ENCODE measurements at regions not wholly inside any gene's neighbourhood (a gene's known extent, or its start where the extent isn't known, plus 50 kb on each side); places are given as distances from the start of the nearest gene placed in this dataset.

DNA sequence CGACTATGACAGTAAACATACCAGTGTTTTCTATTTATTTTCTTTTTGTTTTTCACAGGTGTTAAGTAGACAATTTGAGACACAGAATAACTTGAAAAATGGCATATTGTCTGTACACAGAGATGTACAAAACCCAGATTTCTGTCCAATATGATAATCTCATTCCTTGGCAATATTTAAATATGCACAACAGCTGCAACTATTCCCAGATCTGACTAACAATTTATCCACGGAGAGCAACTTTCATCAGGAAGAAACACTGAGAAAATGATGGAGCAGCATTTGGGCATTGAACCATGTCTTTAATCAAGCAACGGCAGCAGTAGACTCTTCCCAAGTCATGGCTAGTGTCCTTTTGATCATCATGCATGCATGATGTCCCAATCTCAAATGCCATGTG is 452.6 kb downstream of the ZPLD1 start:
- Histone ChIP-seq H3K4me2 (ENCODE audit: insufficient read depth, insufficient read length, low read length) (no peak overlapping the region), H3K79me1 (ENCODE audit: insufficient read depth, low read depth, low read length, poor library complexity, severe bottlenecking) (no peaks in the 10 kb centered on the region), H2BK5ac (ENCODE audit: insufficient read length, low read length) (no peak overlapping the region), H3K27ac (ENCODE audit: insufficient read length, low read depth, low read length) (no peak overlapping the region), H2AK5ac (ENCODE audit: insufficient read length, low read length) (no peak overlapping the region), H3K56ac (ENCODE audit: insufficient read length, low read depth, low read length) (no peak overlapping the region), H3K23me2 (ENCODE audit: insufficient read length, low read depth, low read length, poor library complexity, severe bottlenecking) (no peaks in the 10 kb centered on the region), H4K5ac (ENCODE audit: insufficient read length, low read depth, low read length) (no peak overlapping the region), H3K9ac (ENCODE audit: extremely low read depth, insufficient read length, low read length) (no peak overlapping the region), H2AFZ (ENCODE audit: low read length) (no peak overlapping the region), H3K4ac (ENCODE audit: low read depth, low read length) (no peak overlapping the region), H3K79me2 (ENCODE audit: insufficient read depth, low read length) (no peaks in the 10 kb centered on the region), H3K14ac (ENCODE audit: insufficient read depth, low read length) (no peak overlapping the region), H3T11ph (ENCODE audit: low read length) (no peak overlapping the region), H3K23ac (ENCODE audit: insufficient read length, low read depth, low read length) (no peak overlapping the region), H2BK15ac (ENCODE audit: low read depth, low read length) (no peak overlapping the region), H2BK20ac (ENCODE audit: low read depth, low read length, poor library complexity, severe bottlenecking) (no peak overlapping the region), H4K91ac (ENCODE audit: insufficient read length, low read depth, low read length) (no peak overlapping the region), H3K4me1 (ENCODE audit: insufficient read depth, low read length) (no peaks in the 10 kb centered on the region), H4K8ac (replicated peaks; ENCODE audit: insufficient read length, low read depth, low read length) (no peak overlapping the region), H3K27me3 (ENCODE audit: insufficient read depth, low read length) (no peaks in the 10 kb centered on the region), H3K18ac (ENCODE audit: insufficient read length, low read depth, low read length) (no peak overlapping the region), H2BK12ac (ENCODE audit: insufficient read length, low read depth, low read length) (no peak overlapping the region), H4K20me1 (ENCODE audit: control insufficient read depth, insufficient read depth, insufficient read length) (no peaks in the 10 kb centered on the region), H3K9me3 (ENCODE audit: control insufficient read depth, low read depth, low read length) (no peaks in the 10 kb centered on the region), H2BK120ac (ENCODE audit: low read depth, low read length, poor library complexity, severe bottlenecking) (no peak overlapping the region)
- no peak overlapping the region for H3K4me3 Mint-ChIP-seq
- no peak overlapping the region for H3K27ac Mint-ChIP-seq
- H3K36me3 Mint-ChIP-seq (ENCODE audit: insufficient read depth in 1 of 3, low read depth in 3 of 3) = no peaks in the 10 kb centered on the region
- TF ChIP-seq, protein P1, sequence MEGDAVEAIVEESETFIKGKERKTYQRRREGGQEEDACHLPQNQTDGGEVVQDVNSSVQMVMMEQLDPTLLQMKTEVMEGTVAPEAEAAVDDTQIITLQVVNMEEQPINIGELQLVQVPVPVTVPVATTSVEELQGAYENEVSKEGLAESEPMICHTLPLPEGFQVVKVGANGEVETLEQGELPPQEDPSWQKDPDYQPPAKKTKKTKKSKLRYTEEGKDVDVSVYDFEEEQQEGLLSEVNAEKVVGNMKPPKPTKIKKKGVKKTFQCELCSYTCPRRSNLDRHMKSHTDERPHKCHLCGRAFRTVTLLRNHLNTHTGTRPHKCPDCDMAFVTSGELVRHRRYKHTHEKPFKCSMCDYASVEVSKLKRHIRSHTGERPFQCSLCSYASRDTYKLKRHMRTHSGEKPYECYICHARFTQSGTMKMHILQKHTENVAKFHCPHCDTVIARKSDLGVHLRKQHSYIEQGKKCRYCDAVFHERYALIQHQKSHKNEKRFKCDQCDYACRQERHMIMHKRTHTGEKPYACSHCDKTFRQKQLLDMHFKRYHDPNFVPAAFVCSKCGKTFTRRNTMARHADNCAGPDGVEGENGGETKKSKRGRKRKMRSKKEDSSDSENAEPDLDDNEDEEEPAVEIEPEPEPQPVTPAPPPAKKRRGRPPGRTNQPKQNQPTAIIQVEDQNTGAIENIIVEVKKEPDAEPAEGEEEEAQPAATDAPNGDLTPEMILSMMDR (conservative IDR thresholded peaks at IDR 0.05) = no peak
- H3K9me3 Mint-ChIP-seq = no peaks in the 10 kb centered on the region; a peak in 1 of 5 replicates
- no peak for DNase-seq
- no peaks in the 10 kb centered on the region for H3K27me3 Mint-ChIP-seq (ENCODE audit: low read depth)
- WGBS (ENCODE audit: extremely low coverage, insufficient read length, low lambda C conversion rate) = no CpG with 5 or more reads among the region's 3 CpGs
- no peaks in the 10 kb centered on the region for H3K4me1 Mint-ChIP-seq
